ENCODE measurements at regions not wholly inside any gene's neighbourhood (a gene's known extent, or its start where the extent isn't known, plus 50 kb on each side); places are given as distances from the start of the nearest gene placed in this dataset.

DNA sequence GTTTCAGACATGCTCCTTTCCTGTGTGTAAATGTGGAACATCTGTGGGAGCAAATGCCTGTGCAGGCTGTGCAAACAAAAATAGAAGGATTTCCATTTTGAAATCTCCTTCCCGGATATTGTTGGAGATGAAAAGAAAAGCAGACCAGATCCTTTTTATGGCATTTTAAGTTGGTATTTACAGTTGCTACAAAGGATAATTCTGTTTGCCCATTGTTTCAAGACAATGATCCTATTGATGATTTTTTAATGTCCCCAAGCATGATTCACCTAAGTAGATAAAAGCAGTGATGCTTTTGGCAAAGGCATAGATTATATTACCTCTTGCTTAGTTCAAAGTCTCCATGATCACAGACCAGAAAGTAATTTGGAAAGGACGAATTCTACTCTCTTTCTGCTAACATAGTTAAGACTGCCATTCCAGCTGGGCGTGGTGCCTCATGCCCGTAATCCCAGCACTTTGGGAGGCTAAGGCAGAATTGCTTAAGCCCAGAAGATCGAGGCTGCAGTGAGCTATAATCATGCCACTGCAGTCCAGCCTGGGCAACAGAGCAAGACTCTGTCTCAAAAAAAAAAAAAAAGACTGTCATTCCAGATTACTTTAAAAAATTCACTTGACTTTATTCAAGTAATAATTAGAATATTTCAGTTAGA lies 209.6 kb upstream of the SLC39A10 start:
- Histone ChIP-seq H3K79me1 (ENCODE audit: low read depth, low read length) (no peaks in the 10 kb centered on the region), H2BK5ac (ENCODE audit: low read depth, low read length) (no peak overlapping the region), H2BK15ac (ENCODE audit: low read length) (no peak overlapping the region), H4K20me1 (replicated peaks in 1 of 2; ENCODE audit: control insufficient read depth in 1 of 2, insufficient read depth in 2 of 2, low read length in 2 of 2) (no peaks in the 10 kb centered on the region), H4K5ac (ENCODE audit: insufficient read length, low read depth, low read length) (no peak overlapping the region), H3K23me2 (ENCODE audit: low read depth, low read length) (no peaks in the 10 kb centered on the region; the same call in 1 of the 2 replicates), H3K27me3 (replicated peaks in 1 of 4; ENCODE audit: control insufficient read depth in 3 of 4, extremely low read depth in 1 of 4, insufficient read depth in 3 of 4, low read length in 3 of 4) (no peaks in the 10 kb centered on the region), H2AFZ (ENCODE audit: low read length) (no peak overlapping the region), H3K4me2 (ENCODE audit: insufficient read depth in 1 of 2, low read depth in 2 of 2, low read length in 2 of 2) (no peak overlapping the region), H2BK12ac (ENCODE audit: low read depth, low read length) (no peak overlapping the region), H3K4me1 (replicated peaks in 1 of 4; ENCODE audit: control insufficient read depth in 3 of 4, insufficient read depth in 4 of 4, low read length in 3 of 4) (no peaks in the 10 kb centered on the region), H3K56ac (replicated peaks; ENCODE audit: insufficient read length, low read depth, low read length) (no peak overlapping the region), H2AK5ac (ENCODE audit: low read depth, low read length) (no peak overlapping the region), H3K14ac (ENCODE audit: insufficient read length) (no peak overlapping the region), H2BK20ac (ENCODE audit: low read length) (no peak overlapping the region), H3K23ac (ENCODE audit: insufficient read length) (no peak overlapping the region), H4K91ac (replicated peaks; ENCODE audit: insufficient read length, low read length) (no peak overlapping the region), H3K36me3 (ENCODE audit: control insufficient read depth in 2 of 4, insufficient read depth in 4 of 4, low read length in 3 of 4) (no peaks in the 10 kb centered on the region), H3K79me2 (ENCODE audit: control insufficient read depth in 1 of 2, insufficient read depth in 2 of 2, low read length in 2 of 2) (no peaks in the 10 kb centered on the region), H3K4me3 (ENCODE audit: extremely low read depth in 1 of 4, insufficient read depth in 2 of 4, low read depth in 3 of 4, low read length in 4 of 4) (no peak overlapping the region), H3K18ac (ENCODE audit: extremely low read depth, low read length) (no peak overlapping the region), H2BK120ac (replicated peaks; ENCODE audit: low read depth, low read length) (no peak overlapping the region), H3K9ac (replicated peaks in 1 of 4; ENCODE audit: extremely low read depth in 1 of 4, low read depth in 3 of 4, low read length in 3 of 4) (no peak overlapping the region), H3K9me3 (ENCODE audit: insufficient read depth in 2 of 2, low read depth in 1 of 2, low read length in 1 of 2) (no peaks in the 10 kb centered on the region), H3K4ac (replicated peaks; ENCODE audit: insufficient read length, low read depth, low read length) (no peak overlapping the region), H3K27ac (ENCODE audit: low read depth, low read length) (no peak overlapping the region), H4K8ac (ENCODE audit: extremely low read depth, insufficient read depth, low read length) (no peak overlapping the region)
- FAIRE-seq, result no peak
- TF ChIP-seq SAP30 (IDR thresholded peaks at IDR 0.05; ENCODE audit: insufficient read depth, insufficient replicate concordance, low read length) (no peak), CREB1 (IDR thresholded peaks at IDR 0.05) (no peak), SP2 (IDR thresholded peaks at IDR 0.05; ENCODE audit: low read length) (no peak), TAF7 (optimal IDR thresholded peaks at IDR 0.05; ENCODE audit: borderline replicate concordance, low read depth, low read length) (no peak), EZH2 (IDR thresholded peaks at IDR 0.05; ENCODE audit: low read depth, low read length, severe bottlenecking) (no peak), EP300 (IDR thresholded peaks at IDR 0.05; ENCODE audit: borderline replicate concordance in 1 of 2, low read depth in 2 of 2, low read length in 2 of 2) (no peak), TEAD4 (IDR thresholded peaks at IDR 0.05; ENCODE audit: low read depth, low read length) (no peak), RXRA (IDR thresholded peaks at IDR 0.05; ENCODE audit: insufficient read depth, low read depth, low read length) (no peak), SIRT6 (IDR thresholded peaks at IDR 0.05; ENCODE audit: low read length) (no peak), BCL11A (IDR thresholded peaks at IDR 0.05; ENCODE audit: low read depth in 2 of 2, low read length in 2 of 2) (no peak), TBP (IDR thresholded peaks at IDR 0.05; ENCODE audit: low read depth, low read length) (no peak)
- ChIA-PET CTCF (ENCODE audit: partially characterized antibody) (interaction anchor here (0.6 kb wide), 1 partner anchor 51 kb away, joined by 3 read pairs; no protein-coding TSS in a partner anchor), POLR2A (ENCODE audit: partially characterized antibody) (no interaction called here)
- 76% methylated on average over 5 of the region's 5 CpGs; no CpG with 5 or more reads in 1 of the 2 experiments for WGBS, 2 experiments (ENCODE audit: extremely low coverage in 1 of 2, insufficient coverage in 1 of 2, insufficient read length in 1 of 2, insufficient replicate concordance in 2 of 2, low coverage in 1 of 2, low lambda C conversion rate in 2 of 2, missing lambda C conversion rate in 1 of 2)
- no peak for DNase-seq (ENCODE audit: low read depth in 1 of 2, low spot score in 2 of 2)
